Stimulated activated naive CD4-positive, alpha-beta T cell treated with Interleukin-2 at 50 U/mL for 16 hours (primary cell): ENCODE measurements at regions not wholly inside any gene's neighbourhood (a gene's known extent, or its start where the extent isn't known, plus 50 kb on each side); places are given as distances from the start of the nearest gene placed in this dataset.
"Not testable (repeated sequence)": the region's sequence is repeated elsewhere in the genome, so short reads cannot be mapped to it uniquely, and the experiment has no call there.

ENCODE experiments used
- DNase-seq: peaks from one replicate; lab custom pipeline; 2025; lab: John Stamatoyannopoulos, UW

DNA sequence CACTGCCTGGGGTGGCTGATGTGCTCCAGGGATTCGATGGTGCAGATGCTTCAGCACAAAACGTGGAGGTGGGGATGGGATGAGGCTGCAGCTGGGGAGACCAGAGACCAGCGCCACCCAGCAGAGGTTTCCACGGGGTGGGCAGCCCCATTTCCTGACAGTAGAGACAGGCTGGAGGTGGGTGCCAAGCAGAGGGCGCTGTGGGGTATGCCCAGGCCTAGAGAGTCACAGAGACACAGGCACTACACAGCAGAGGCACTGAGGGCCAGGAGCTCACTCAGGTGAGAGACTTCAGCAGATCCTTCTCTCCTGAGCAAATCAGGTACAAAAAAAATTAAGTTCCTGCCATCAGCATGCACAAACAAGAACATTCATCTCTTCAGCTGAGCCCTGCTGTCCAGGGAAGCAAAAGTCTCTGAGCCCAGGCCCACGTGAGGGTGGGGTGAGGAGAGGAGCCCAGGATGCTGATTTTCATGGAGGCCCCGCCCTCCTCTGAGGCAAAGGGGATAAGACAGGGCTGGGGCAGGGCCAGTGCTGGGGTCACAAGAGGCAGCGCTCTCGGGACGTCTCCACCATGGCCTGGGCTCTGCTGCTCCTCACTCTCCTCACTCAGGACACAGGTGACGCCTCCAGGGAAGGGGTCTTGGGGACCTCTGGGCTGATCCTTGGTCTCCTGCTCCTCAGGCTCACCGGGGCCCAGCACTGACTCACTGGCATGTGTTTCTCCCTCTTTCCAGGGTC lies 53.1 kb downstream of the GGTLC2 start:
- no peak for DNase-seq

DNA sequence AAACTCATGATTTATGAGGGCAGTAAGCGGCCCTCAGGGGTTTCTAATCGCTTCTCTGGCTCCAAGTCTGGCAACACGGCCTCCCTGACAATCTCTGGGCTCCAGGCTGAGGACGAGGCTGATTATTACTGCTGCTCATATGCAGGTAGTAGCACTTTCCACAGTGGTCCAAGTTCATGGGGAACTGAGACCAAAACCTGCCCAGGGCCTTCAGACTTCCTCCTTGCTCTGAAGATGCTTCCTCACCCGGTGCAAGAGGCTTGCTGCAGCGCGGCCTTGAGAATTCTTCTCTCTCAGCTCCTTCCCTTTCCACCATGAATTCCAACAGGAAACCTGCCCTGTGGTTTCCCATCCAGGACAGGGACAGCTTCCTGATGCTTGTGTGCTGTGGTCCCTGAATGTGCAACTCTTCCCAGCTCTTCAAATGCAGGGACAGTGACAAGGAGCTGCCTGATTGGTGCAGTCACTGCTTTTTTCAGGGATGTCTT lies 53.9 kb downstream of the GGTLC2 start:
- DNase-seq, result no peak

DNA sequence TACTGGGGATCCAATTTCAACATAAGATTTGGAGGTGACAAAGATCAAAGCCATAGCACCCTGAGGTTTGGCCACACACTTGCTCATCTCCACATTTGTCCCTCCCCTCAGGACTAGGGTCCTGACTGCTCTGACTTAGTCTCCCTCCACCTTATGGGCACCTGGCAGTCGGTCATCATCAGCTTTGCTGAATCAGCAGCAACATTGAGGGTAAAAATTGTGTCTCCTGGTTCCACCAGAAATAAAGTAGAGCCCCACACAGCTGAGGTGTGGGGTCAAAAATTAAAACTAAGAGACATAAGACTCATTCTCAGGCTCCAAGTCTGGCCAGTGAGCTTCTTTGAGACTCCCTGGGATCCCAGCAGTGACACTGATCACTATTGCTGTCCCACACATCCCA lies 56.2 kb downstream of the GGTLC2 start:
- no peak for DNase-seq

DNA sequence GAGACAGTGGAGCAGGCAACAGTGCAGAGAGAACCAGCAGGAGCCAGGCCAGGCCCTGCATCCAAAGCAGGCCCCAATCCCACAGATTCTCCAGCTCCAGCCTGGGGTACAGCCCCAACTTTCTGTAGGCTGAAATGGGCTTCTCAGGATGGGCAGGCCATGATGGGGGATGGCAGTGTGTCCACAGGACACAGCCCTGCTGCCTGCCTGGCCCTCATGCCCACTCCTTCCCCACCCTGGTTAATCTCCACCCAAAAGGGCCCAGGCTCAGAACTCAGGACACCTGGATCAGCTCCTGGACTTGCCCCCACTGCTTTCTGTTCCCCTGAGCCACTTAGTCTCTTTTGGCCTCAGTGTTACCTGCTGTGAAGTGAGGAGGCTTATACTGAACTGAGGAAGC lies 57.1 kb downstream of the GGTLC2 start:
- not testable (repeated sequence) for DNase-seq

DNA sequence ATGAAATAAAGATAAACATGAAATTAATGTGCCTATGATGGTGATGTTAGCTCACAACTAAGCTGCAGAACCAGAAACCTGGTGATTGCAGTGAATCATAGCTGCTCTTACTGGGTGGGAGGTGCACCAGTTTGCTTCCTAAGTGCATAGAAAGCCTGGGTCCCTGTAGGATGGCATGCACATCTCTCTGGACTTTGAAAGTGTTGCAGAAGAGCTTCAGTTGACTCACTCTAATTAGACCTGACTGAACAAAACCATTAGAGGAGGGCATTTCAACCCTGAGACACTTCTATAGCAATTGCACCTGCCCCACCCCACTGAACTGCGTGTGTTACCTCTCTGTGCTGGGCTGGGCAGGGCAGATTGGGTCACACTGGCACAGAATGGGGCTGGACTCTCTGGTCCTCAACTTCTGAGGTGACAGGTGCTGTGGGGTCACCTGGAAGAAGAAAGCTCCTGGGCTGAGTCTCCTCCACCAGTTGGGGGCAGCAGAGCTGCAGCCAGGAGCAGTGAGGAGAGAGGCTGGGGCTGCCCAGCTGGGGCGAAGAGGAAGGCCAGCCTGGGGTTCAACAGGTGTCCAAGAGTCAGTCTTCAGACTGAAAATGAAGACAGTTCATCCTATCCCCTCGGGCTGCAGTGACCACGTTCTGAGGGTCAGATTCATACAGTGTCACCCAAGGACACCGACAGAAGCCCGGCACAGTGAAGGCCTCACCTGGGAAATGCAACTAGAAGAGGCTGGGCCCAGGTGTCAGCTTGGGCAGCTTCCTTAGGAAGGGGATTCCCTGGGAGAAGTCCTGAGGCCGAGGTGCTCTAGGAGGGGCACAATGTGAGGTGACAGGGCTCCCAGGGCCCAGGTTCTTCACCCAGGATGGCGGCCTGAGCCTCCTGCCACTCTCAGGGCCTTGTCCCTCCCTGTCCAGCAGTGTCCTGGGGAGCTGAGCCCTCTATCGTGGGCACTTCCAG lies 58.1 kb downstream of the GGTLC2 start:
- no peak for DNase-seq

DNA sequence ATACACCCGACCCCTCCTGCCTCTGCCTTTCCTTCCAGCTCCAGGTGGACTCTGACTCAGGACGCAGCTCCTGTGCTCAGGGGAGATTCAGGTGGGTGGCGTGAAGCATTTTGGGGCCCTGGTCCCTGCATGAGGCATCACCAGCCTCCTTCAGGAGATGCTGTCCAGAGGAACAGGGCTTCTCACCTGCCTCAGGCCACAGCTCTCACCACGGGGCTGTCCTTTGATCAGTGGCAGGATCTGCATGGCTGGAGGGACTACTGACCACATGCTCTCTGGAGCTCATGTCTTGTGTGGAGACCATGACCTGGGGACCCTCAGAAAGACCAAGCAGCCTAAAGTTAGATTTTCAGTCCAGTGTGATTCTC lies 58.8 kb downstream of the GGTLC2 start:
- no peak for DNase-seq

DNA sequence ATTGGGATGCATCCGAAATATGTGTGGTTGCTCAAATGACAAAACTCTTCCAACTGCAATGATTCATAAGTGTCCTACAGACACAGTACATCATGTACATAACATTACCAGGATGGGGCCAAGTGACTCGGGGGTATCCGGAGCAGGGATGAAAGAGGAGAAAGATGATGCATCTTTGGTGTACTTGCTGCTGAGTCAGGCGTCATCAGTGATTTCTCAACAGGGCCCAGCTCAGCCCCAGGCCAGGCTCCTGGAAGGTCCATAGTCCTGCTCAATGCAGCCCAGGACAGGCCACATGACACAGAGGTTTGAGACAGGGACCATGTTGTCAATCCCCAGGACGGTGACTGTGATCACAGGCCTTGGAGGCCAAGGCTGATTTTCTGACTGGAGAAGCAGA lies 59.3 kb downstream of the GGTLC2 start:
- DNase-seq, result no peak

DNA sequence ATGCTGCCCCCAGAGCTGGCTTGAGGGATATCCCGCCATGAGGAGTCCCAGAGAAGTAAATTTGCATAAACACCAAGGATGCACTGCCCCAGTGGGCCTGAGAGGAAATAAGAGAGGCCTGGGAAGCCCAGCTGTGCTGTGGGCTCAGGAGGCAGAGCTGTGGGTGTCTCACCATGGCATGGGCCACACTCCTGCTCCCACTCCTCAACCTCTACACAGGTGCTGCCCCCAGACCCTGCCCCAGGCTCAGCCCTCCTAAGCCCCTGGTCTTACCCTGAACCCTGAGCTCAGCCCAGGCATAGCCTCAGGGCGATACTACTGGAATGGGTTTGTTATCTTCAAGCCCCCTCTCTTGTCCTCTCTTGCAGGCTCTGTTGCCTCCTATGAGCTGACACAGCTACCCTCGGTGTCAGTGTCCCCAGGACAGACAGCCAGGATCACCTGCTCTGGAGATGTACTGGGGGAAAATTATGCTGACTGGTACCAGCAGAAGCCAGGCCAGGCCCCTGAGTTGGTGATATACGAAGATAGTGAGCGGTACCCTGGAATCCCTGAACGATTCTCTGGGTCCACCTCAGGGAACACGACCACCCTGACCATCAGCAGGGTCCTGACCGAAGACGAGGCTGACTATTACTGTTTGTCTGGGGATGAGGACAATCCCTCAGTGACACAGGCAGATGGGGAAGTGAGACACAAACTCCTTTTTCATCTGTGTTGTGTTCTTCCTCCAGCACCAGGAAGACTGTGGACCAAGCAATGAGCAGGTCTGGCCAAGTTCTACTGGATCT lies 59.9 kb downstream of the GGTLC2 start:
- DNase-seq, result no peak

DNA sequence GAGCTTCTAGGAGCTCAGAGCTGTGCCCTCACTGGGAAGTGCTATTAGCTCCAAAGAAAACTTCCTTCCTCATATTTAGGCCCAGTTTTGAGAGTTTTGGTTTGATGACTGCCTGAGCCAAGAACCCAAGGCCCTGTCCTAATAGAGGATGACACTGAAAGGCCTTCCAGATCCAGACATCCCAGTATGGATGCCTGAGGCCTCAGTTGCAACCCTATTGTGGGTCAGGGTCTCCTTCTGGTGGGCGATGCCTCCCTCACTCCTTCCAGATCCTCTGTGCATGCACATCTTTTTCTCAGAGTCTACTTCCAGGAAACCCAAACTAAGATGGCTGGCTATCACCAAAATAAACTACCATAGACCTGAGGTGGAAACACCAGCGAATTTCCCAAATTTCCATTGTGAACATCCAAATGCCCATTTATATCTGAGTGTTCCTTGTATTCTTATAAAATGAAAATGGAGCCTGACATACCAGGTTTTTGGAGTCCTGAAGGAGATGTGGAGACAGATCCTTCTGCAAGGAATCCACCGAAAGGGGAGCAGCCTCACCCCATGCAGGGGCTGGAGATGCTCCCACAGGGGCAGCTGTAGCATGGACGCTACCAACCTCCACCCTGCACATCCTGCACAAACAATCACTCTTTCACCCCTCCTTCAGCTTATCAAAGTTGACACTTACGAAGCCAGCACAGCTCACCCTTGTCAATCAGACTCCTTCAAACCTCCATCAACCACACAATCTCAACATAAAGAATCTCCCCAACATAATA lies 61.1 kb downstream of the GGTLC2 start:
- DNase-seq, result no peak

DNA sequence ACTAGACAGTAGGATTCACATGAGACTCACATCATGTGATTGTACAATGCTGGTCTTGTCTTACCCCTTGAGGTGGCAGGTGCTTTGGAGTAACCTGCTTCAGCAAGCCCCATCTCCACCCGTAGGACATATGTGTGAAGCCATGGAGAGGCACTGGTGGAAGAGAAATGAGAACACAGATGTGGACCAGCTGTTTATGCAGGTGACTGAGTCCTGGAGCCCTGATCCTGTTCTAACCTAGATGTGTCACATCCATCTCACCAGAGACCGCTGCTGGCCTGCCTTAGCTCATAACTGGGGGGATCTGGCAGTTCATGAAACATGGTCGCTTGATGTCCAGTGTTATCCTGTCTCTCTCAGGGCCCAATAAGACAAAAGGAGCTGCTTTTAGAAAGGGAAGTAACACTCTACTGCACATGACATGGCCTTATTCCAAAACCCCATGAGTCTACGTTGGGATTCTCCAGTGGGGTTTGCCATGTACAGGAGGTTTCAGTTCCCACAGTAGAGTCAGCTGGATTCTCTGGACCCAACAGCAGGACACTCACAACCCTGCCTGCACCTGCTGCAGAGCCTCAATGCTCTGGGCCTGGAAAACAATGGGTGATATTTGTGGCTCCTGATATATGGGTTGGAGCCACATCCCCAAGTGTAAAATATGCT lies 62.0 kb downstream of the GGTLC2 start:
- DNase-seq, result no peak

DNA sequence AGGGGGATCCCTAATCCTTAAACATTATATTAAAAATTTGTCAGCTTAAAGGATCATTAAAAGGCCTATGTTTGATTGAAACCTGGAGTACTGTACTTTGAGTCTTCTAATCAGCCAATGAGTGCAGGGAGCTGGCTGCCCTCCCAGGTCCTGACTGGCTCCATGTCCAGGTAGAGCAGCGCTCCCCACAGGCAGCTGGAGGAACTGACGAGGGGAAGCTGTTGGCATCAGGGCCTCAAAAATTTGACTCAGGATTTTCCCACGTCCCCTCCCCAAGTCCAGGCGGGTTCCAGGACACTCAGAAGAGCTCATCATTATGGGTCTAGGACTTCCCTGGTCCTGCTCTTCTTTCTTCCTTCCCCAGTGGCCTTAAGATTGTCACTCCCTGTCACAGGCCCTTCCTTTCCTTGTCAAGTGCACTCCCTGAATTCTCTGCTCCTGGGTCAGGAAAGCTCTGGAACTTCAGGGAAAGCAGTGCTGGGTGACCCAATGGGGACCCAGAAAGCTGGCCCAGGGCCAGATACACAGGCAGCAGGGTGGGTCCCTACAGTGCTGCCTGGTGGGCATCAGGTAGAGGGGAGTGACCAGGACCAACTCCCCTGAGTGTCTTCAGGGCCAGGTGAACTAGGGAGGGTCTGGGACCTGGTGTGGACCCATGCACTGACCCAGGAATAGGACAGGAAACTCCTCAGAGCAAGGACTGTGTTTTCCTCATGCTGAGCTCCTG lies 65.5 kb downstream of the GGTLC2 start:
- DNase-seq, result no peak

DNA sequence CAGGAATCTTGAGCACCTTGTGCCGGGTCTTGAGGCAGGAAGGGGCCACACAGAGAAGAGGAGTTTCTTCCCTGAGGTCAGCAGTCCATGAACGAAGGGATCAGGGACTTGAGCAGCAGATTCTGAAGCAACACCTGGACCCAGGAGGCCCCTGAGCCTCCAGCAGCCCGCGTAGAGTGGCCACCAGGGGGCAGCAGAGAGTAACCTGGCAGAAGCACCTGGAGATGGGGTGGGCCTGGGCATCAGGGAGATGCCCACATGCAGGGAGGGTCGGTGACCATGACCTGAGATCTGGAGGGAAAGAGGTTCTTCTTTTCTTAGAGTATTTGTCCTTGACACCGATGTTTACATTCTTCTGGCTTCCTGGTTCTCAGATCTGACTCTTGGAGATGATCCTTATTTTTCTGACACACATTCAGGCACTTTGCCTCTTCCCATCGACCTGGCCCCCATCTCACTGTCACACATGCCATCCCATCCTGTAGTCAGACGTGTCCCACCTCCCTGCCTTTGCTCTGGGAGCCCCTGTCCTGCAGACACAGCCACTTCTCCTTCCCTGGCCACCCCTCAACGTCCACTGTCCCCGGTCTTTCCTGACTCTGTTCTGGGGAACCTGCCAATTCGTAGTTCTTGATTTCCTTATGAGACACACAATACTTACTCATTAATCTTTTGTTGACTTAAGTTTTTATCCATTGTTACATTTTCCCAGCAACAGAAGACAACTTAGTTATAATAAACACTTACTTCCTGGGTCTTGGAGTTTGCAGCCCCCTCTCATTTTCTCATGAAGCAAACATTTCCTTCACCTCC lies 66.5 kb downstream of the GGTLC2 start:
- DNase-seq, result peak; percentile 73

DNA sequence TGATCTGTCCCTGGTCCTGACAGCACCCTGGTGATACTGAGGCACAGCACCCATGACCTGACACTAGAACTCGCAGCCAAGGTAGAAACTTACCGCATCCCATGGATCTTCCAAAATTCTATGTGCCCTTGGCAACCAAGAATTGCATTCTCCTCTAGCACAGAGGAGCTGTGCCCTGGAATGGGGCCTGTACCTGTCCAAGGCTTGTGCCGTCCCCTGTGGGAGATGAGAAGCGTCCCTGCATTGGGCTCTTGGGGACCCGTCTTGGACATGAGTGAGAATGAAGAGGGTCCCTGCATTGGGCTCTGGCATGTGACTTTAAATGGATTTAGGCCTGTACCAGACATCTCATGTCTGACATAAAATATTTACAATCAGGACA lies 67.1 kb downstream of the GGTLC2 start:
- DNase-seq, result no peak

DNA sequence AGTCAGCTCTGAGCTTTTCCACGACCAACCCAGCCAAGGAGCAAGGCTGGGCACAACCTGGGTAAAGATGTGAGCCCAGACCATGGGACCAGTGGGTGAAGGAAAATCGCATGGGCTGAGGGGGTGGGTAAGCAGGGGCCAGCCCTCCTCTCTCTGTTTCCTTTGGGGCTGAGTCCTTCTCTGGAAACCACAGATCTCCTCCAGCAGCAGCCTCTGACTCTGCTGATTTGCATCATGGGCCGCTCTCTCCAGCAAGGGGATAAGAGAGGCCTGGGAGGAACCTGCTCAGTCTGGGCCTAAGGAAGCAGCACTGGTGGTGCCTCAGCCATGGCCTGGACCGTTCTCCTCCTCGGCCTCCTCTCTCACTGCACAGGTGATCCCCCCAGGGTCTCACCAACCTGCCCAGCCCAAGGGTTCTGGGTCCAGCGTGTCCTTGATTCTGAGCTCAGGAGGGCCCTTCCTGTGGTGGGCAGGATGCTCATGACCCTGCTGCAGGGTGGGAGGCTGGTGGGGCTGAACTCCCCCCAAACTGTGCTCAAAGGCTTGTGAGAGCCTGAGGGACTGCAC lies 67.8 kb downstream of the GGTLC2 start:
- no peak for DNase-seq

DNA sequence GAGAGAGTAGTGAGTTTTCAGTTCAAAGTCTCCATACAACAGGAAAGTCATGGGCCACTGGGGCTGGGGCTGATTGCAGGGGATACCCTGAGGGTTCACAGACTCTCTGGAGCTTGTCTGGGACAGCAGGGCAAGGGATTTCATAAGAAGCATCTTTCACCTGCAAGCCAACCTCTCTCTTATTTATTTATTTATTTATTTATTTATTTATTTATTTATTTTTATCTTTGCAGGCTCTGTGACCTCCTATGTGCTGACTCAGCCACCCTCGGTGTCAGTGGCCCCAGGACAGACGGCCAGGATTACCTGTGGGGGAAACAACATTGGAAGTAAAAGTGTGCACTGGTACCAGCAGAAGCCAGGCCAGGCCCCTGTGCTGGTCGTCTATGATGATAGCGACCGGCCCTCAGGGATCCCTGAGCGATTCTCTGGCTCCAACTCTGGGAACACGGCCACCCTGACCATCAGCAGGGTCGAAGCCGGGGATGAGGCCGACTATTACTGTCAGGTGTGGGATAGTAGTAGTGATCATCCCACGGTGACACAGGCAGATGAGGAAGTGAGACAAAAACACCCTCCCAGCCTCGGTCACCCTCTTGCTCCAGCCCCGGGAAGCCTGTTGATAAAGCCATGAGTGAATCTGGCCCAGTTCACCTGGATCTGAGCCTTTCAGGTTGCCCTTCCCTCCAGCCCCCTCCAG lies 68.4 kb downstream of the GGTLC2 start:
- DNase-seq, result no peak

DNA sequence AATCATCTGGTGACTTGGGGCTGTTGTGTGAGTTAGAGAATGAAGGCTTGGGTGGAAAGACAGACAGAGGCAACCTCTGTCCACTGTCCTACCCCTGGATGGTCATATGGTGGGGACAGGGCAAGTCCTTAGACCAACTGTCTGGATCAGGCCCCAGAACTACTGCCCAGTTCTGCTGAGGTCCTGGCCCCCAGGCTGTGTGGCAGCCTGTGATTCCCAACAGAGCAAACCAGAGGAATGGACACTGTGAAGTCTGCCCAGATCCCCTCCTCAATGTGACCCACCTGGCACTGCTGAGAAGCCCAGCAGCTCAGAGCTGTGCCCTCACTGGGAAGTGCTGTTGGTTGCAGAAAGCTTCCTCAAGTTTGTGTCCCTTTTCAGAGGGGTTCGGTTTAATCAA lies 69.0 kb downstream of the GGTLC2 start:
- no peak for DNase-seq

DNA sequence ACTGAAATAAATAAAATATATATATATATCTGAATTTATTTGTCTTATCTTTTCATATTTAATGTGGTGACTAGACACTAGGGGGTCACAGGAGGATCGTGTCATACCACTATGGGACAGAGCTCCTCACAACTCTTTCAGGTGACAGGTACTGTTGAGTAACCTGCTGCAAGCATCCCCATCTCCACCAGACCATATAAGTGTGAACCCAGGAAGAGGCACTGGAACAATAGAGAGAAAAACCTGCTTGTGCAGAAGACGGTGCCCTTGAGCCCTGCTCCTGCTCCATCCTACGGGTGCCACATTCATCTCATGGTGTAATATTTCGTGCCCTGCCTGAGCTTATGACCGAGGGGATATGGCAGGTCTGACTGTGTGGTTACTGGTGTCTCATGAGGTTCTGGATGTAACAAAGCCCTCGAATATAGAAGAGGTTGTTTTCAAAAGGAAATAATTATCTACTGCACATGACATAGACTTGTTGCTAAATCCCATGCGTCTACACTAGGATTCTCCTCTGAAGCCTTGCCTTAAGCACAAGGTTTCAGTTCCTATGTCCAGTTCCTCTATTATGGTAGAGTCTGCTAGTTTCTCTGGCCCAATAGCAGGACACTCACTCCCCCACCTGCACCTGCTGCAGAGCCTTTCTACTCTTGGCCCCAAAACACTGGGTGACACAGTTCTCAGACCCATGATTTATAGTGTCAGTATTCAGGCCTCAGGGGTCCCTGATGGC lies 70.4 kb downstream of the GGTLC2 start:
- no peak for DNase-seq

DNA sequence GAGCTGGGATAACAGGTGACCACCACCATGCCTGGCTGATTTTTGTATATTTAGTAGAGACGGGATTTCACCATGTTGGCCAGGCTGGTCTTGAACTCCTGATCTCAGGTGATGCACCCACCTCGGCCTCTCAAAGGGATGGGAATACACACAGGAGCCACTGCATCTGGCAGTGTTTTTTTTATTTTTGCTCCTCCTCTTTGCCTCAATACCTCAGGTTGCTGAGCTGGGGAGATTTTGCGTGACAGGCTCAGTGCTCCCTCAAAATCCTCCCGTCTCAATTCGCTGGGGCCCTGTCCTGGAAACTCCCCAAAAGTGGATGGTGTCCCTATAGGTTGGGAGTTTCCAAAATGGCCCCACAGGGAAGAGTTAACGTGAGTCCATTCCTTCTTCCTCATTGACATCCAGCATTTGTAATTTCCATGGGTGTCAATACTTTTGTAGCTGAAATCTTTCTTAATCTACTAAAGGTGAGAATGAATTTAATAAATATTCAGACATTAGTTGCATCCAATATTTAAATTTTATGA lies 71.8 kb downstream of the GGTLC2 start:
- no peak for DNase-seq
